AG10803 (cell line): ENCODE measurements at regions not wholly inside any gene's neighbourhood (a gene's known extent, or its start where the extent isn't known, plus 50 kb on each side); places are given as distances from the start of the nearest gene placed in this dataset.
"Not testable (repeated sequence)": the region's sequence is repeated elsewhere in the genome, so short reads cannot be mapped to it uniquely, and the experiment has no call there.

ENCODE experiments used
- DNase-seq: peaks from one replicate; pipeline ENCODE4 v3.0.0; 2010; ENCODE audit warnings: low read depth
- H3K4me3 ChIP-seq: 2 replicates; pipeline ENCODE4 v1.5.1; 2011; ENCODE audit warnings: mild to moderate bottlenecking, low read length, control low read depth
- CTCF ChIP-seq: conservative IDR thresholded peaks from 2 replicates; pipeline ENCODE4 v1.5.1; 2011; ENCODE audit warnings: mild to moderate bottlenecking, low read length, control low read depth, inconsistent platforms

- TF ChIP-seq CTCF: no peak
- no peak overlapping the region for H3K4me3 ChIP-seq
- no peak for DNase-seq
Observed at GRCh38 chr20:39719293-39719692, 757.1 kb downstream of the DHX35 start.

GRCh38 chr20:39717936-39718335, 755.8 kb downstream of the DHX35 start:
- H3K4me3 ChIP-seq: no peak overlapping the region
- peak; percentile 8 for DNase-seq
- no peak for TF ChIP-seq CTCF

DNA sequence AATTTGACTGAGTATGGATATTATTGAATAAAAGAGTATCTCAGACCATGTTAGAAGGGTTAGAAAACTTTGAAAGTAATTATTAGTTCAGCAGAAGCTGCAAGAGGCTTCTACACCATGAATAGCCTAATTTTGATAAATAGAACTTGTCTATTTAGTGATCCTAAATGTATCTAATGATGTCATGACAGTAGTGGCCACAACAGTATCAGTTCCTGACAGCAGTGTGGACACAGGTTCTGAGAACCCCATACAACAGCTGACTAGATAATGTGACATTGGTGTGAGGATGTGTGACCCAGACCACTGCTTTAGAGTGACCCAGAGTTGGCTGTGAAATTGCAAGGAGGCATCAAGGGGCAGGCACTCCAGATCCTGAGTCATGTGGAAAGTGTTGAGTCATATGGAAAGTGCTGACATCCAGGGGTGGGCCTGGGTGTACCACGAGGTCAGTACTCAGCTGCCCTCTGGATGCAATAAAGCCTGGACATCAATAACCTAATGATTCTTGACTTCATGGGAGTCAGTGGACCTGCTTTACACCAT, 754.7 kb downstream of the DHX35 start:
- no peak overlapping the region for H3K4me3 ChIP-seq
- TF ChIP-seq CTCF: no peak
- no peak for DNase-seq

- no peak for DNase-seq
- TF ChIP-seq CTCF: no peak
- H3K4me3 ChIP-seq: no peak overlapping the region
Observed at GRCh38 chr20:39713076-39713840, 751.1 kb downstream of the DHX35 start.

DNA sequence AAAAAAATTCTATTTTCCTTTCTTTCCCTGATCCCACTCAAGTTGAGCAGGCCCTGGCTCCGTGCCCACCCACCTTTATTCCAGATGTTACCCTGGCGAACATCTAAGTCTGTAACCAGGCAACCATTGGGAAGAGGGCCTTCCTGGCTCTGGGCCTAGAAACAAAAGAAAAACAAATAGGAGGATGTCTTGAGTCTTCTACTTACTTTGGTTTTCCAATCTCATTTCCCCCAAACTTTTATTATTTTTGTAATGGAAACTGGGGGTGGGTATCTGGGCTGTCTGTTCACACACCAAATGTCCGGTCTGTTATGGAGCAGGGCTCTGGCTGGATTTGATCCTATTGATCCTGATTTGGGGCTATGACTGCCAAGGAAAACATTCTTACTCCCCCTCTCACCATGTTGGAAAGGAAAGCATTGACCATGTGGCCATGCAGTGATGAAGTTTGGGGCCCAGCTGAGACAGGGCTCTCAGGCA, 744.1 kb downstream of the DHX35 start:
- no peak for TF ChIP-seq CTCF

GRCh38 chr20:39705032-39705431, 742.9 kb downstream of the DHX35 start:
- DNase-seq: no peak
- no peak for TF ChIP-seq CTCF
- H3K4me3 ChIP-seq: no peak overlapping the region

More for the DNA sequence above, 744.1 kb downstream of the DHX35 start:
- no peak for DNase-seq
- no peak overlapping the region for H3K4me3 ChIP-seq

DNA sequence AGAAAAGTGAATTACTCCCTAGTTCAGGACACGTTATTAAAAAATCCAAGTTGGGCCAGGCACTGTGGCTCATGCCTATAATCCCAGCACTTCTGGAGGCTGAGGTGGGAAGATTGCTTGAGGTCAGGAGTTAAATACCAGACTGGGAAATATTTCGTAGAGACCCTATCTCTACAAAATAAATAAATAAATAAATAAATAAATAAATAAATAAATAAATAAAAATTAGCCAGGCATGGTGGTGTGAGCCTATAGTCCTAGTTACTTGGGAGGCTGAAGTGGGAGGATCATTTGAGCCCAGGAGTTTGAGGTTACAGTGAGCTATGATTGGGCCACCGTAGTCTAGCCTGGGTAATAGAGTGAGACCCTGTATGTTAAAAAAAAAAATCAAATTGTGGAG, 741.2 kb downstream of the DHX35 start:
- H3K4me3 ChIP-seq, DNase-seq: not testable (repeated sequence)
